Psoas muscle (tissue), 7 donors: ENCODE measurements at regions not wholly inside any gene's neighbourhood (a gene's known extent, or its start where the extent isn't known, plus 50 kb on each side); places are given as distances from the start of the nearest gene placed in this dataset.

ENCODE experiments used
- ATAC-seq, 4 donors: fragments of 200-7000 bp; cut with Tn5 transposase; one replicate each; pipeline ENCODE4 v1.9.1; 2020; ENCODE audit warnings: moderate library complexity in 3 of 4, mild to moderate bottlenecking in 2 of 4
- DNase-seq, 2 donors: peaks; one replicate each; pipeline ENCODE4 v3.0.0-alpha.2; 2020
- H3K27ac ChIP-seq: fragments of 200-600 bp; one replicate; pipeline ENCODE4 v1.8.0; 2022
- H3K27me3 ChIP-seq, 3 donors: fragments of 200-600 bp in 1 of 3; one replicate each; pipeline versions ENCODE4 v1.6.1 to v1.8.0; 2013 to 2022; ENCODE audit warnings: low read length in 2 of 3, mild to moderate bottlenecking in 2 of 3, moderate library complexity in 1 of 3; ENCODE audit not compliant: insufficient read depth in 3 of 3
- H3K36me3 ChIP-seq, 2 donors: fragments of 200-600 bp in 1 of 2; one replicate each; pipeline versions ENCODE4 v1.6.1 to v1.8.0; 2013 to 2022; ENCODE audit warnings: low read depth in 1 of 2, mild to moderate bottlenecking in 1 of 2, moderate library complexity in 1 of 2; ENCODE audit not compliant: insufficient read depth in 1 of 2
- H3K4me1 ChIP-seq: fragments of 200-600 bp; one replicate; pipeline ENCODE4 v1.8.0; 2022
- H3K4me3 ChIP-seq: fragments of 200-600 bp; one replicate; pipeline ENCODE4 v1.8.0; 2022; ENCODE audit warnings: mild to moderate bottlenecking
- H3K9me3 ChIP-seq: fragments of 200-600 bp; one replicate; pipeline ENCODE4 v1.8.0; 2022
- CTCF ChIP-seq: fragments of 200-600 bp; IDR thresholded peaks from one replicate; pipeline ENCODE4 v1.8.0; 2022; ENCODE audit warnings: antibody characterized with exemption
- WGBS, 3 donors: extraction: QIAGEN DNeasy Blood & Tissue Kit; methylation state at CpG; one replicate each; pipeline versions ENCODE4 v1.1.6 to v1.1.7; 2013; 5-methylcytosine and 5-hydroxymethylcytosine counted together
- intact Hi-C, 2 donors: fragments of 100-400 bp; cut with DNase I; formaldehyde crosslinking; loops; one replicate each; pipeline versions ENCODE4 v1.11.0 to v1.14.2; 2022
- donor health status: healthy with polysubstance abuse.
- donor health status: DM: no; HTN: no; CAD: no; lungs with moderate emphysema.
- donor health status: Bipolar disorder and iron deficiency.
- donor health status: healthy.
- donor health status: DM: yes; HTN: yes; CAD: no.
- donor health status: DM: no; HTN: no; CAD: no.
- donor health status: DM: yes; HTN: yes; CAD: no.

- intact Hi-C loops, result loop anchor here in 1 of 2 donors (10.0 kb wide), 1 partner anchor 158 kb away; no protein-coding TSS in a partner anchor
- no peak for TF ChIP-seq CTCF
- ATAC-seq (no peak), DNase-seq (no peak)
- Histone ChIP-seq H3K36me3 (no peaks in the 10 kb centered on the region), H3K27ac (no peak overlapping the region), H3K9me3 (no peaks in the 10 kb centered on the region), H3K27me3 (no peaks in the 10 kb centered on the region), H3K4me1 (no peaks in the 10 kb centered on the region), H3K4me3 (no peak overlapping the region)
- WGBS, 3 donors, result 70 to 75% (median 72%) methylated on average over 4 of the region's 4 CpGs
These were observed 52.1 kb upstream of the FREM1 start for GRCh38 chr9:14962193-14962882.

- 71 to 85% (median 79%) methylated on average over 6 of the region's 6 CpGs for WGBS, 3 donors
- H3K4me1 ChIP-seq, result no peaks in the 10 kb centered on the region
These were observed 51.3 kb upstream of the FREM1 start for GRCh38 chr9:14961372-14962068.

GRCh38 chr9:14960881-14961280 lies 50.7 kb upstream of the FREM1 start:
- Histone ChIP-seq H3K4me1 (no peaks in the 10 kb centered on the region), H3K4me3 (no peak overlapping the region), H3K27ac (no peak overlapping the region), H3K36me3 (no peaks in the 10 kb centered on the region), H3K9me3 (no peaks in the 10 kb centered on the region), H3K27me3 (no peaks in the 10 kb centered on the region)
- no peak for TF ChIP-seq CTCF
- ATAC-seq, result no peak
- 78 to 87% (median 78%) methylated on average over 4 of the region's 4 CpGs for WGBS, 3 donors
- intact Hi-C loops, result loop anchor here in 1 of 2 donors (10.0 kb wide), 1 partner anchor 156 kb away; no protein-coding TSS in a partner anchor
- no peak for DNase-seq

More at GRCh38 chr9:14961372-14962068, 51.3 kb upstream of the FREM1 start:
- intact Hi-C loops, result loop anchor here in 1 of 2 donors (10.0 kb wide), 1 partner anchor 157 kb away; no protein-coding TSS in a partner anchor
- no peak for ATAC-seq
- Histone ChIP-seq H3K36me3 (no peaks in the 10 kb centered on the region), H3K27ac (no peak overlapping the region), H3K9me3 (no peaks in the 10 kb centered on the region), H3K4me3 (no peak overlapping the region), H3K27me3 (no peaks in the 10 kb centered on the region)
- no peak for DNase-seq
- TF ChIP-seq CTCF, result no peak
